ENCODE measurements at regions not wholly inside any gene's neighbourhood (a gene's known extent, or its start where the extent isn't known, plus 50 kb on each side); places are given as distances from the start of the nearest gene placed in this dataset.

DNA sequence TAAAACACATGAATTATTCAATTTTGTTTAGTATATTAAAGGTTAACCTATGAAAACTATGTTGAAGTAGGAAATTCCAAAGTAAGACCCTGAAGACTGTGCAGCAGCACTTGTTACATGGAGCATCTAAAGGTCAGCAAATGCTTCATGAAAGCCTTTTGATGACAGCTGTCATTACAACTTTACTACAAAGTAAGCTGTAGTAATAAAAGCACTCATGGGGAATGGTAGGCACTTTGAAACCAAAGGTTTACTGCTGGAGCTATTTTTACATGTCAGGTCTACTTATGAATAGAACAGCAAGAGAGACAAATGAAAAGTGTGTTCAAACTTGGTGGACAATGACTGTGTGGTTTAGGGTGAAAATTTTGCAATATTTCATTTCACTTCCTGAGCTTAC lies 672.5 kb upstream of the PCDH20 start:
- no peaks in the 10 kb centered on the region for H3K36me3 ChIP-seq (ENCODE audit: control insufficient read depth in 1 of 2, insufficient read depth in 2 of 2, low read length in 2 of 2)
- H3K4me3 ChIP-seq (replicated peaks in 1 of 2; ENCODE audit: low read depth in 1 of 2, low read length in 2 of 2) = no peak overlapping the region
- no TSS peak for BruUV-seq (replicated peaks)
- no peaks in the 10 kb centered on the region for H3K4me1 ChIP-seq (ENCODE audit: control insufficient read depth in 1 of 2, insufficient read depth in 2 of 2, low read length in 2 of 2)
- H3K9me2 ChIP-seq (ENCODE audit: insufficient read depth) = no peaks in the 10 kb centered on the region
- no peaks in the 10 kb centered on the region for H3K9me3 ChIP-seq (ENCODE audit: control insufficient read depth in 1 of 2, insufficient read depth in 1 of 2, low read depth in 1 of 2, low read length in 2 of 2)
- ChIA-PET CTCF (no interaction called here), POLR2A (no interaction called here), RAD21 (ENCODE audit: low non-redundant PET in 1 of 2, low total read pairs in 2 of 2, uncharacterized antibody in 2 of 2, unreplicated experiment in 2 of 2) (no interaction called here)
- H2AFZ ChIP-seq (ENCODE audit: low read depth, low read length, poor library complexity, severe bottlenecking) = no peak overlapping the region
- intact Hi-C loops (cut with micrococcal nuclease) = no loop called here
- no peak overlapping the region for H3K4me2 ChIP-seq (ENCODE audit: low read length)
- no peak overlapping the region for H3K9ac ChIP-seq (ENCODE audit: low read length)
- TF ChIP-seq EGR1 (IDR thresholded peaks at IDR 0.05; ENCODE audit: low read depth) = no peak
- TF ChIP-seq, protein P1, sequence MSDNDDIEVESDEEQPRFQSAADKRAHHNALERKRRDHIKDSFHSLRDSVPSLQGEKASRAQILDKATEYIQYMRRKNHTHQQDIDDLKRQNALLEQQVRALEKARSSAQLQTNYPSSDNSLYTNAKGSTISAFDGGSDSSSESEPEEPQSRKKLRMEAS (IDR thresholded peaks at IDR 0.05) = no peak
- TF ChIP-seq RAD21 (IDR thresholded peaks at IDR 0.05; ENCODE audit: low read depth) = no peak
- TF ChIP-seq TCF7L2 (IDR thresholded peaks at IDR 0.05; ENCODE audit: borderline replicate concordance, extremely low read depth, insufficient read depth, insufficient read length) = no peak
- TF ChIP-seq, protein P2, sequence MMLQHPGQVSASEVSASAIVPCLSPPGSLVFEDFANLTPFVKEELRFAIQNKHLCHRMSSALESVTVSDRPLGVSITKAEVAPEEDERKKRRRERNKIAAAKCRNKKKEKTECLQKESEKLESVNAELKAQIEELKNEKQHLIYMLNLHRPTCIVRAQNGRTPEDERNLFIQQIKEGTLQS (IDR thresholded peaks at IDR 0.05) = no peak
- TF ChIP-seq, protein P3, sequence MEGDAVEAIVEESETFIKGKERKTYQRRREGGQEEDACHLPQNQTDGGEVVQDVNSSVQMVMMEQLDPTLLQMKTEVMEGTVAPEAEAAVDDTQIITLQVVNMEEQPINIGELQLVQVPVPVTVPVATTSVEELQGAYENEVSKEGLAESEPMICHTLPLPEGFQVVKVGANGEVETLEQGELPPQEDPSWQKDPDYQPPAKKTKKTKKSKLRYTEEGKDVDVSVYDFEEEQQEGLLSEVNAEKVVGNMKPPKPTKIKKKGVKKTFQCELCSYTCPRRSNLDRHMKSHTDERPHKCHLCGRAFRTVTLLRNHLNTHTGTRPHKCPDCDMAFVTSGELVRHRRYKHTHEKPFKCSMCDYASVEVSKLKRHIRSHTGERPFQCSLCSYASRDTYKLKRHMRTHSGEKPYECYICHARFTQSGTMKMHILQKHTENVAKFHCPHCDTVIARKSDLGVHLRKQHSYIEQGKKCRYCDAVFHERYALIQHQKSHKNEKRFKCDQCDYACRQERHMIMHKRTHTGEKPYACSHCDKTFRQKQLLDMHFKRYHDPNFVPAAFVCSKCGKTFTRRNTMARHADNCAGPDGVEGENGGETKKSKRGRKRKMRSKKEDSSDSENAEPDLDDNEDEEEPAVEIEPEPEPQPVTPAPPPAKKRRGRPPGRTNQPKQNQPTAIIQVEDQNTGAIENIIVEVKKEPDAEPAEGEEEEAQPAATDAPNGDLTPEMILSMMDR (IDR thresholded peaks at IDR 0.05 in 2 of 3, conservative IDR thresholded peaks at IDR 0.05 in 1 of 3; ENCODE audit: borderline replicate concordance in 1 of 3, insufficient read depth in 1 of 3, low read depth in 2 of 3, low read length in 2 of 3) = no peak
- no peak for TF ChIP-seq JUND (IDR thresholded peaks at IDR 0.05)
- TF ChIP-seq ELF1 (IDR thresholded peaks at IDR 0.05; ENCODE audit: borderline replicate concordance, low read depth) = no peak
- H4K20me1 ChIP-seq (ENCODE audit: insufficient read depth) = no peaks in the 10 kb centered on the region
- DNase-seq (ENCODE audit: low read depth, low spot score) (no peak), ATAC-seq (no peak)
- no peak overlapping the region for H3K27ac ChIP-seq (ENCODE audit: low read depth, low read length)
- no peaks in the 10 kb centered on the region for H3K79me2 ChIP-seq (ENCODE audit: insufficient read depth, low read length)
- no peaks in the 10 kb centered on the region for H3K27me3 ChIP-seq (ENCODE audit: insufficient read depth, low read length)

DNA sequence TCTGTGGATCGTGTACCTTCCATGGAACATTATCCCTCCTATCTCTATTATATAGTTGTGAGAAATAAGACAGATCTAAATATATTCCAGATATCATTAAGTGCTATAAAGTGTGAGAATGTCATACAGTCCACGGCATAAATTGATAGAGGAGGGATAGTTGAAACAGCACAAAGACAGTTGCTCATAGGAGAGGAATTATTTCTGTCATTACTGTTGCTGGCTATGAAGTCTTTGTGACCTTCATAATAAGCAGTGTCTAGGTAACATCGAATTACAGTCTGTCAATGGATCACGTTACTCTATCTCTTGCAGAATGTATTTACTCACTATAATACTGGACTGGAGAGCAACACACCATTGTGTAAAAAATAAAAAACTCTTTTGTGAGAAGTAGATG lies 671.5 kb upstream of the PCDH20 start:
- Histone ChIP-seq H3K4me1 (ENCODE audit: control insufficient read depth in 1 of 2, insufficient read depth in 2 of 2, low read length in 2 of 2) (no peaks in the 10 kb centered on the region), H3K27ac (ENCODE audit: low read depth, low read length) (no peak overlapping the region), H3K4me3 (replicated peaks in 1 of 2; ENCODE audit: low read depth in 1 of 2, low read length in 2 of 2) (no peak overlapping the region), H4K20me1 (ENCODE audit: insufficient read depth) (no peaks in the 10 kb centered on the region), H3K9me2 (ENCODE audit: insufficient read depth) (no peaks in the 10 kb centered on the region), H3K27me3 (ENCODE audit: insufficient read depth, low read length) (no peaks in the 10 kb centered on the region), H3K36me3 (ENCODE audit: control insufficient read depth in 1 of 2, insufficient read depth in 2 of 2, low read length in 2 of 2) (no peaks in the 10 kb centered on the region), H2AFZ (ENCODE audit: low read depth, low read length, poor library complexity, severe bottlenecking) (no peak overlapping the region), H3K9me3 (ENCODE audit: control insufficient read depth in 1 of 2, insufficient read depth in 1 of 2, low read depth in 1 of 2, low read length in 2 of 2) (no peaks in the 10 kb centered on the region), H3K9ac (ENCODE audit: low read length) (no peak overlapping the region), H3K4me2 (ENCODE audit: low read length) (no peak overlapping the region), H3K79me2 (ENCODE audit: insufficient read depth, low read length) (no peaks in the 10 kb centered on the region)
- DNase-seq (ENCODE audit: low read depth, low spot score) = no peak
- CTCF ChIA-PET = no interaction called here
- no peak for ATAC-seq
- intact Hi-C loops (cut with micrococcal nuclease) = no loop called here
- RAD21 ChIA-PET (ENCODE audit: low non-redundant PET in 1 of 2, low total read pairs in 2 of 2, uncharacterized antibody in 2 of 2, unreplicated experiment in 2 of 2) = no interaction called here
- POLR2A ChIA-PET = no interaction called here
- BruUV-seq (replicated peaks) = no TSS peak
- TF ChIP-seq JUND (IDR thresholded peaks at IDR 0.05) = no peak
- TF ChIP-seq POLR2A (IDR thresholded peaks at IDR 0.05; ENCODE audit: borderline replicate concordance, extremely low read depth, insufficient read depth, insufficient read length) = no peak
- TF ChIP-seq POLR2AphosphoS5 (IDR thresholded peaks at IDR 0.05; ENCODE audit: low read depth, low read length) = no peak
- TF ChIP-seq, protein P4, sequence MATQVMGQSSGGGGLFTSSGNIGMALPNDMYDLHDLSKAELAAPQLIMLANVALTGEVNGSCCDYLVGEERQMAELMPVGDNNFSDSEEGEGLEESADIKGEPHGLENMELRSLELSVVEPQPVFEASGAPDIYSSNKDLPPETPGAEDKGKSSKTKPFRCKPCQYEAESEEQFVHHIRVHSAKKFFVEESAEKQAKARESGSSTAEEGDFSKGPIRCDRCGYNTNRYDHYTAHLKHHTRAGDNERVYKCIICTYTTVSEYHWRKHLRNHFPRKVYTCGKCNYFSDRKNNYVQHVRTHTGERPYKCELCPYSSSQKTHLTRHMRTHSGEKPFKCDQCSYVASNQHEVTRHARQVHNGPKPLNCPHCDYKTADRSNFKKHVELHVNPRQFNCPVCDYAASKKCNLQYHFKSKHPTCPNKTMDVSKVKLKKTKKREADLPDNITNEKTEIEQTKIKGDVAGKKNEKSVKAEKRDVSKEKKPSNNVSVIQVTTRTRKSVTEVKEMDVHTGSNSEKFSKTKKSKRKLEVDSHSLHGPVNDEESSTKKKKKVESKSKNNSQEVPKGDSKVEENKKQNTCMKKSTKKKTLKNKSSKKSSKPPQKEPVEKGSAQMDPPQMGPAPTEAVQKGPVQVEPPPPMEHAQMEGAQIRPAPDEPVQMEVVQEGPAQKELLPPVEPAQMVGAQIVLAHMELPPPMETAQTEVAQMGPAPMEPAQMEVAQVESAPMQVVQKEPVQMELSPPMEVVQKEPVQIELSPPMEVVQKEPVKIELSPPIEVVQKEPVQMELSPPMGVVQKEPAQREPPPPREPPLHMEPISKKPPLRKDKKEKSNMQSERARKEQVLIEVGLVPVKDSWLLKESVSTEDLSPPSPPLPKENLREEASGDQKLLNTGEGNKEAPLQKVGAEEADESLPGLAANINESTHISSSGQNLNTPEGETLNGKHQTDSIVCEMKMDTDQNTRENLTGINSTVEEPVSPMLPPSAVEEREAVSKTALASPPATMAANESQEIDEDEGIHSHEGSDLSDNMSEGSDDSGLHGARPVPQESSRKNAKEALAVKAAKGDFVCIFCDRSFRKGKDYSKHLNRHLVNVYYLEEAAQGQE (IDR thresholded peaks at IDR 0.05; ENCODE audit: low read depth) = no peak
- TF ChIP-seq EZH2phosphoT487 (IDR thresholded peaks at IDR 0.05; ENCODE audit: borderline replicate concordance) = no peak
- TF ChIP-seq TCF7L2 (IDR thresholded peaks at IDR 0.05; ENCODE audit: borderline replicate concordance, extremely low read depth, insufficient read depth, insufficient read length) = no peak
- TF ChIP-seq, protein P5, sequence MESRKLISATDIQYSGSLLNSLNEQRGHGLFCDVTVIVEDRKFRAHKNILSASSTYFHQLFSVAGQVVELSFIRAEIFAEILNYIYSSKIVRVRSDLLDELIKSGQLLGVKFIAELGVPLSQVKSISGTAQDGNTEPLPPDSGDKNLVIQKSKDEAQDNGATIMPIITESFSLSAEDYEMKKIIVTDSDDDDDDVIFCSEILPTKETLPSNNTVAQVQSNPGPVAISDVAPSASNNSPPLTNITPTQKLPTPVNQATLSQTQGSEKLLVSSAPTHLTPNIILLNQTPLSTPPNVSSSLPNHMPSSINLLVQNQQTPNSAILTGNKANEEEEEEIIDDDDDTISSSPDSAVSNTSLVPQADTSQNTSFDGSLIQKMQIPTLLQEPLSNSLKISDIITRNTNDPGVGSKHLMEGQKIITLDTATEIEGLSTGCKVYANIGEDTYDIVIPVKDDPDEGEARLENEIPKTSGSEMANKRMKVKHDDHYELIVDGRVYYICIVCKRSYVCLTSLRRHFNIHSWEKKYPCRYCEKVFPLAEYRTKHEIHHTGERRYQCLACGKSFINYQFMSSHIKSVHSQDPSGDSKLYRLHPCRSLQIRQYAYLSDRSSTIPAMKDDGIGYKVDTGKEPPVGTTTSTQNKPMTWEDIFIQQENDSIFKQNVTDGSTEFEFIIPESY (IDR thresholded peaks at IDR 0.05; ENCODE audit: extremely low read depth, insufficient replicate concordance, low read length) = no peak

Measured in HCT116 (cell line).